Pancreas (tissue), 10 donors: ENCODE measurements at regions not wholly inside any gene's neighbourhood (a gene's known extent, or its start where the extent isn't known, plus 50 kb on each side); places are given as distances from the start of the nearest gene placed in this dataset.

Experiments used
- ATAC-seq, 4 donors: fragments of 200-7000 bp; cut with Tn5 transposase; one replicate each; pipeline versions ENCODE4 v1.8.0 to v1.9.1; 2020; ENCODE audit warnings: mild to moderate bottlenecking in 4 of 4, moderate library complexity in 4 of 4
- DNase-seq, 6 donors: peaks; one replicate each; pipeline ENCODE4 v3.0.0-alpha.2; 2020
- FAIRE-seq: peaks from 2 replicates; lab custom pipeline; 2012; peaks lifted over from hg19 to GRCh38; lab: Jason Lieb, UNC
- H3K27ac ChIP-seq, 4 donors: fragments of 200-600 bp; sonication (generic); 1 replicate in 3 of 4; 2 replicates in 1 of 4; pipeline versions ENCODE4 v1.5.0 to v1.8.0; 2020
- H3K27me3 ChIP-seq, 4 donors: fragments of 200-600 bp; one replicate each; pipeline ENCODE4 v1.8.0; 2021
- H3K36me3 ChIP-seq, 3 donors: fragments of 200-600 bp; sonication (generic) in 1 of 3; one replicate each; pipeline versions ENCODE4 v1.5.0 to v1.8.0; 2020 to 2021
- H3K4me1 ChIP-seq, 3 donors: fragments of 200-600 bp; one replicate each; pipeline ENCODE4 v1.8.0; 2021
- H3K4me3 ChIP-seq, 4 donors: fragments of 200-600 bp; sonication (generic) in 2 of 4; one replicate each; pipeline versions ENCODE4 v1.5.0 to v1.8.0; 2020 to 2021
- H3K9me3 ChIP-seq, 4 donors: fragments of 200-600 bp; one replicate each; pipeline ENCODE4 v1.8.0; 2021
- WGBS, 2 donors: extraction: QIAGEN DNeasy Blood & Tissue Kit; methylation state at CpG; one replicate each; pipeline ENCODE4 v1.1.7; 2013; 5-methylcytosine and 5-hydroxymethylcytosine counted together
- intact Hi-C, 3 donors: fragments of 100-400 bp; cut with DNase I; formaldehyde crosslinking; loops; one replicate each; pipeline versions ENCODE4 v1.11.1 to v1.14.2; 2022
- TF ChIP-seq, protein P1 (sequence below), 4 donors: fragments of 200-600 bp; sonication (generic) in 3 of 4; IDR thresholded peaks; one replicate each; pipeline versions ENCODE4 v1.5.0 to v1.8.0; 2021; ENCODE audit warnings: antibody characterized with exemption in 4 of 4
- donor health status: healthy with polysubstance abuse.
- donor health status: DM: no; HTN: no; CAD: no; lungs with moderate emphysema.
- donor health status: DM: no; HTN: no; CAD: no.
- donor health status: control.
- donor health status: control.
- donor health status: Bipolar disorder and iron deficiency.
- donor health status: DM: yes; HTN: yes; CAD: no.
- donor health status: DM: no; HTN: no; CAD: no.
- donor health status: DM: no; HTN: no; CAD: no.
- donor health status: DM: yes; HTN: yes; CAD: no.

DNA sequence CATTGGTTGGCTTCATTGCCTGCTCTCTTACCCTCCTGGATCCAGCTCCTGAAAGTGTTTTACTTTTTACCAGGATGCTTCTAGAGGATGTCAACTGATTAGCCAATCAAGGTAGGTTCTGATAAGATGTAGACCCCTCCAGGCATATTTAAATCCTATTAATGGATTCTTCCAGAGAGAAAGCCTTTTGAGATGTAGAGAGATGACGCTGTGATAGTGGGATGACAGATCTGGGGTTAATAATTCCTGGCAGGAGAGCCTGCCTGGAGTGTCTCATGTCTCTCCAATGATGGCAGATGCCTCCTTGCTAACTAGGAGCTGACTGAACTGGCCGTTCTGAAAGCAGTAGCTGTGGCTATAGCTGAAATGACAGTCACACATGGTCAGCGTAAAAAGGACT, 116.9 kb upstream of the DTNBP1 start:
- WGBS, 2 donors: 88 to 91% methylated on average over 3 of the region's 3 CpGs
- intact Hi-C loops: no loop called here
- no peak for DNase-seq
- no peak overlapping the region for H3K27ac ChIP-seq
- FAIRE-seq: no peak
- no peaks in the 10 kb centered on the region for H3K36me3 ChIP-seq
- H3K27me3 ChIP-seq: no peaks in the 10 kb centered on the region
- no peak overlapping the region for H3K4me3 ChIP-seq
- ATAC-seq: no peak
- H3K9me3 ChIP-seq: no peaks in the 10 kb centered on the region
- peaks cover 0 to 5% (median 0%) of the 10 kb centered on the region in 3 donors for H3K4me1 ChIP-seq
- TF ChIP-seq, protein P1, sequence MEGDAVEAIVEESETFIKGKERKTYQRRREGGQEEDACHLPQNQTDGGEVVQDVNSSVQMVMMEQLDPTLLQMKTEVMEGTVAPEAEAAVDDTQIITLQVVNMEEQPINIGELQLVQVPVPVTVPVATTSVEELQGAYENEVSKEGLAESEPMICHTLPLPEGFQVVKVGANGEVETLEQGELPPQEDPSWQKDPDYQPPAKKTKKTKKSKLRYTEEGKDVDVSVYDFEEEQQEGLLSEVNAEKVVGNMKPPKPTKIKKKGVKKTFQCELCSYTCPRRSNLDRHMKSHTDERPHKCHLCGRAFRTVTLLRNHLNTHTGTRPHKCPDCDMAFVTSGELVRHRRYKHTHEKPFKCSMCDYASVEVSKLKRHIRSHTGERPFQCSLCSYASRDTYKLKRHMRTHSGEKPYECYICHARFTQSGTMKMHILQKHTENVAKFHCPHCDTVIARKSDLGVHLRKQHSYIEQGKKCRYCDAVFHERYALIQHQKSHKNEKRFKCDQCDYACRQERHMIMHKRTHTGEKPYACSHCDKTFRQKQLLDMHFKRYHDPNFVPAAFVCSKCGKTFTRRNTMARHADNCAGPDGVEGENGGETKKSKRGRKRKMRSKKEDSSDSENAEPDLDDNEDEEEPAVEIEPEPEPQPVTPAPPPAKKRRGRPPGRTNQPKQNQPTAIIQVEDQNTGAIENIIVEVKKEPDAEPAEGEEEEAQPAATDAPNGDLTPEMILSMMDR (IDR thresholded peaks at IDR 0.05): no peak

DNA sequence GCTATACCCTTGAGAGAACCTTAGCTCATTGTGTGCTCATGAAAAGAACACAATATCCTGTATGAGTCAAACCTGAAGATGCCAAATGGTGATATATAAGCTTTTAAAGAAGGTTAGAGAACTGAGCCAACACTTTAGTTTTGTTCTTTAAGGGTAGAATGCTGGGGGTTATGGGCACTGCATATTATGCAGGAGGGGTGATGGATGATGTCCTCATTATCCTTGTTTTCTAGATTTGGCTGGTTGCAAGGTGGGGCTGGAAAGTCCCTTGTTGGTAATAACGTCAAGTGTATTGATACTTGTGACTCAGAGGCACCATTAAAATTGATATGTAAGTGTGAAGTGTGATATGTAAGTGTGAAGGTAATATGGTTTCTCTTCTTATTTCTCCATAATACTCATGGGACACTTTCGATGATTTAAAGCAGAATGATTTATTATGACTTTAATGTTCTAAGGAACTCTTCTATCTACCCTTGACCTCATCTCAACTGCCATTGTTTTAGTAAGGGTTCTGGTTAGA, 113.7 kb upstream of the DTNBP1 start:
- H3K27ac ChIP-seq: no peak overlapping the region
- H3K4me1 ChIP-seq: peaks cover 0 to under 1% (median 0%) of the 10 kb centered on the region in 3 donors
- no peaks in the 10 kb centered on the region for H3K27me3 ChIP-seq
- no peaks in the 10 kb centered on the region for H3K36me3 ChIP-seq
- WGBS, 2 donors: 83 to 93% methylated on average over 2 of the region's 2 CpGs
- DNase-seq: no peak
- intact Hi-C loops: no loop called here
- FAIRE-seq: no peak
- H3K4me3 ChIP-seq: no peak overlapping the region
- no peaks in the 10 kb centered on the region for H3K9me3 ChIP-seq
- TF ChIP-seq, protein P1 (IDR thresholded peaks at IDR 0.05): no peak
- ATAC-seq: no peak

DNA sequence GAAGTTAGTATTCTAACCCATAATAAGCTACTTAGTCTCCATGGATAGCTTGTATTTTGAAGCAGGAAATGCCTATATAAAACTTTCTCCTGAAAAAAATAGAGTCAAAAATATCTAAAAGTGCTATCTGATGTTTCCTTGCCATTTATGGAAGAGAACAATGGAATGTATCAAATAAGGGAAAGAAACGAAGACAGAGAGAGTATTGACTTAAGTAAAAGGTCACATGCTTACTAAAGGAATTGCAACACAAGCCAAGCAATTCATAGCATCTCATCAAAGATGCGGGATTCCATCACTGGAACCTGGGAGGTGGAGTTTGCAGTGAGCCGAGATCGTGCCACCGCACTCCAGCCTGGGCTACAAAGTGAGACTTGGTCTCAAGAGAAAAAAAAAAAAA, 112.9 kb upstream of the DTNBP1 start:
- no peak for FAIRE-seq
- intact Hi-C loops: no loop called here
- no peaks in the 10 kb centered on the region for H3K4me1 ChIP-seq
- no peak for DNase-seq
- no peaks in the 10 kb centered on the region for H3K27me3 ChIP-seq
- ATAC-seq: no peak
- WGBS, 2 donors: 90 to 96% methylated on average over 5 of the region's 5 CpGs
- TF ChIP-seq, protein P1 (IDR thresholded peaks at IDR 0.05): no peak
- no peak overlapping the region for H3K4me3 ChIP-seq
- H3K36me3 ChIP-seq: no peaks in the 10 kb centered on the region
- no peaks in the 10 kb centered on the region for H3K9me3 ChIP-seq
- H3K27ac ChIP-seq: no peak overlapping the region

DNA sequence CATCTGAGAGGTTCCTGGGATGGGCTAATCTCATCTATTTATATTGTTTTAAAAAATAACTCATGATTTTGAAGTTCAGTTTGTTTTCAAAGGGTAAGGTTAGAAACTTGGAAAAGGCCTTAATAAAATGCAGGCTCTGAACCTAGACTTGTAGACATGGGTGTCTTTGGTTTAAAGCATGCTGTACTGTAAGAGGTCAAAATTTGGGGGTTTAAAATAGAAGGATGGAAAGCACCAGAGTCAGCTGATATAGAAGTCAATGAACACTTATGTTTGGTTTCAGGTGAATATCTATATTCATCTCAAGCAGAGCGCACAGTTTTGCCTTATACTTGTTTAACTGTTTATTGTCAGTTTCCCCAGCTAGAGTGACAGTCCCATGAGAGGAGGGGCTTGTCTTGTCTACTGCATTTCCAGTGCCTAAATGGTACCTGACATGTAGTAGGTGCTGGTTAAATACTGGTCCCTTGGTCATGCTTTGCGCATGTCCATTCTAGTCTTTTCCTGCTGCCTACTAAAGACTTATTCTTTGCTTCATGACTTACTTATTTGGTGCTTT, 112.3 kb upstream of the DTNBP1 start:
- DNase-seq (no peak), ATAC-seq (no peak), FAIRE-seq (no peak)
- Histone ChIP-seq H3K4me1 (no peaks in the 10 kb centered on the region), H3K4me3 (no peak overlapping the region), H3K27ac (no peak overlapping the region), H3K27me3 (no peaks in the 10 kb centered on the region), H3K36me3 (no peaks in the 10 kb centered on the region), H3K9me3 (no peaks in the 10 kb centered on the region)
- 96 to 98% methylated on average over 2 of the region's 2 CpGs for WGBS, 2 donors
- TF ChIP-seq, protein P1 (IDR thresholded peaks at IDR 0.05): no peak
- intact Hi-C loops: no loop called here

DNA sequence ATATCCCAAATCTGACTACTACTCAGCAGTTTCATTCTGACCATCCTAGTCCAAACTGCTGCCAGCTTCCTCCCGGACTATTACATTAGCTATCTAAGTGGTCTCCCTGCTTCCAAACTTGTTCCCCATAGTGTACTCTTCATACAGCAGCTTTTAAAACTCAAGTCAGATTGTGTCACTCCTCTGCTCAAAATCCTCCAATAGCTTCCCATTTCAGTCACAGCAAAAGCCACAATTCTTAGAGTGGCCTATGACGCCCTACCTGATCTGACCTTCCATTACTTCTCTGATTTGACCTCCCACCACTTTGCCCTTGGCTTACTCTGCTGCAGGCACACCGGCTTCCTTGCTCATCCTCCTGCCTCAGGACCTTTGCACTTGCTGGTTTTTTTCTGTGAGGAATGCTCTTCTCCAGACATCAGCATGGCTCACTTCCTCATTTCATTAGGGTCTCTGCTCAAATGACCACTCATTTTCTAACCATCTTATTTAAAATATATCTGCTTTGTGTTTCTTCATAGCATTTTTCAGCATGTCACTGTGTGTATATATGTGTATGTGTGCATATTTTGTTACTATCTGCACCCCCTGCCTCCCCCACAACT, 111.1 kb upstream of the DTNBP1 start:
- no peak for DNase-seq
- intact Hi-C loops: no loop called here
- Histone ChIP-seq H3K9me3 (no peaks in the 10 kb centered on the region), H3K27me3 (no peaks in the 10 kb centered on the region), H3K27ac (no peak overlapping the region), H3K4me1 (no peaks in the 10 kb centered on the region), H3K4me3 (no peak overlapping the region), H3K36me3 (no peaks in the 10 kb centered on the region)
- 91 to 97% methylated on average over 3 of the region's 3 CpGs for WGBS, 2 donors
- no peak for ATAC-seq
- FAIRE-seq: no peak
- TF ChIP-seq, protein P1 (IDR thresholded peaks at IDR 0.05): no peak
